AG08395 (cell line): ENCODE measurements at regions not wholly inside any gene's neighbourhood (a gene's known extent, or its start where the extent isn't known, plus 50 kb on each side); places are given as distances from the start of the nearest gene placed in this dataset.

Source experiments
- DNase-seq: peaks from one replicate; pipeline ENCODE4 v3.0.0; 2012; ENCODE audit warnings: mixed read lengths, low spot score

GRCh38 chr5:145708169-145708568 is 127.0 kb downstream of the PRELID2 start:
- no peak for DNase-seq

- DNase-seq: no peak
Measured at GRCh38 chr5:145704724-145705123, 130.4 kb downstream of the PRELID2 start.

GRCh38 chr5:145703856-145704255 is 131.3 kb downstream of the PRELID2 start:
- DNase-seq: no peak

GRCh38 chr5:145701404-145701803 is 133.7 kb downstream of the PRELID2 start:
- no peak for DNase-seq

- no peak for DNase-seq
Measured at GRCh38 chr5:145699846-145700245, 135.3 kb downstream of the PRELID2 start.

- DNase-seq: peak; percentile 32
Measured at GRCh38 chr5:145697251-145697990, 137.7 kb downstream of the PRELID2 start.

- no peak for DNase-seq
Measured at GRCh38 chr5:145689235-145689634, 145.9 kb downstream of the PRELID2 start.

GRCh38 chr5:145687943-145688342 is 147.2 kb downstream of the PRELID2 start:
- DNase-seq: no peak

- DNase-seq: no peak
Measured at GRCh38 chr5:145685417-145685816, 149.7 kb downstream of the PRELID2 start.

GRCh38 chr5:145683431-145683830 is 151.7 kb downstream of the PRELID2 start:
- DNase-seq: no peak

GRCh38 chr5:145682197-145682899 is 152.8 kb downstream of the PRELID2 start:
- no peak for DNase-seq

GRCh38 chr5:145681686-145682085 is 153.5 kb downstream of the PRELID2 start:
- DNase-seq: peak; percentile 72

GRCh38 chr5:145681216-145681615 is 153.9 kb downstream of the PRELID2 start:
- DNase-seq: no peak

- DNase-seq: no peak
Measured at GRCh38 chr5:145680767-145681166, 154.4 kb downstream of the PRELID2 start.

GRCh38 chr5:145680169-145680568 is 155.0 kb downstream of the PRELID2 start:
- DNase-seq: no peak

- no peak for DNase-seq
Measured at GRCh38 chr5:145678255-145678654, 156.9 kb downstream of the PRELID2 start.

- no peak for DNase-seq
Measured at GRCh38 chr5:145673786-145674185, 161.4 kb downstream of the PRELID2 start.

GRCh38 chr5:145668714-145669113 is 166.4 kb downstream of the PRELID2 start:
- DNase-seq: no peak

GRCh38 chr5:145667742-145668141 is 167.4 kb downstream of the PRELID2 start:
- DNase-seq: no peak

GRCh38 chr5:145666591-145666990 is 168.6 kb downstream of the PRELID2 start:
- no peak for DNase-seq

- no peak for DNase-seq
Measured at GRCh38 chr5:145661737-145662485, 173.2 kb downstream of the PRELID2 start.

- DNase-seq: peak; percentile 30
Measured at GRCh38 chr5:145660897-145661640, 174.1 kb downstream of the PRELID2 start.
